Epithelial cell of esophagus (primary cell): ENCODE measurements at regions not wholly inside any gene's neighbourhood (a gene's known extent, or its start where the extent isn't known, plus 50 kb on each side); places are given as distances from the start of the nearest gene placed in this dataset.

ENCODE experiments used
- DNase-seq: peaks from one replicate; pipeline ENCODE4 v3.0.0; 2010; ENCODE audit warnings: low read depth
- H3K4me3 ChIP-seq: 2 replicates; pipeline ENCODE4 v1.5.1; 2011; ENCODE audit warnings: mild to moderate bottlenecking, low read length, control low read depth
- TF ChIP-seq, protein P1 (sequence below): IDR thresholded peaks from 2 replicates; pipeline ENCODE4 v1.5.1; 2011; ENCODE audit warnings: low read depth, mild to moderate bottlenecking, low read length, control low read depth, inconsistent platforms; ENCODE audit not compliant: insufficient read depth; ENCODE audit errors: missing control alignments

DNA sequence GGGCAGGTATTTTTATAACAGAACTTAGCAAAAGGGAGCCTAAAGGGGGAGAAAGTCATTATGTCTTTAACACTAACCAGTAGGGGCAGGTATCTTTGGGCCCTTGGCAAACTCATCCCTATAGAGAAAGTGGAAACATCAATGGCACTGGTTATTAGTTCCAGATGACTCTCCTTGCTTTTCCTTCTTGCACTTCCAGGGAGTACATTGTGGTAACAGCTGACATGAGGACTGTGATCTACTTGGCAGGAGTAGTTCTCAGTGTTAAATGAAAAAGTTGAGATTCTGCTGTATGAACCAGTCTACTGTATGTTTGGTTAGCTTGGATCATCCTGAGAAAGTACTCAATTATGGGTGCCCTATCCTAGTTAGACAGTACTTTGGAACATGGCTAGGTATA is 93.6 kb downstream of the ATXN3L start:
- no peak for DNase-seq
- TF ChIP-seq, protein P1, sequence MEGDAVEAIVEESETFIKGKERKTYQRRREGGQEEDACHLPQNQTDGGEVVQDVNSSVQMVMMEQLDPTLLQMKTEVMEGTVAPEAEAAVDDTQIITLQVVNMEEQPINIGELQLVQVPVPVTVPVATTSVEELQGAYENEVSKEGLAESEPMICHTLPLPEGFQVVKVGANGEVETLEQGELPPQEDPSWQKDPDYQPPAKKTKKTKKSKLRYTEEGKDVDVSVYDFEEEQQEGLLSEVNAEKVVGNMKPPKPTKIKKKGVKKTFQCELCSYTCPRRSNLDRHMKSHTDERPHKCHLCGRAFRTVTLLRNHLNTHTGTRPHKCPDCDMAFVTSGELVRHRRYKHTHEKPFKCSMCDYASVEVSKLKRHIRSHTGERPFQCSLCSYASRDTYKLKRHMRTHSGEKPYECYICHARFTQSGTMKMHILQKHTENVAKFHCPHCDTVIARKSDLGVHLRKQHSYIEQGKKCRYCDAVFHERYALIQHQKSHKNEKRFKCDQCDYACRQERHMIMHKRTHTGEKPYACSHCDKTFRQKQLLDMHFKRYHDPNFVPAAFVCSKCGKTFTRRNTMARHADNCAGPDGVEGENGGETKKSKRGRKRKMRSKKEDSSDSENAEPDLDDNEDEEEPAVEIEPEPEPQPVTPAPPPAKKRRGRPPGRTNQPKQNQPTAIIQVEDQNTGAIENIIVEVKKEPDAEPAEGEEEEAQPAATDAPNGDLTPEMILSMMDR: no peak
- H3K4me3 ChIP-seq: no peak overlapping the region

DNA sequence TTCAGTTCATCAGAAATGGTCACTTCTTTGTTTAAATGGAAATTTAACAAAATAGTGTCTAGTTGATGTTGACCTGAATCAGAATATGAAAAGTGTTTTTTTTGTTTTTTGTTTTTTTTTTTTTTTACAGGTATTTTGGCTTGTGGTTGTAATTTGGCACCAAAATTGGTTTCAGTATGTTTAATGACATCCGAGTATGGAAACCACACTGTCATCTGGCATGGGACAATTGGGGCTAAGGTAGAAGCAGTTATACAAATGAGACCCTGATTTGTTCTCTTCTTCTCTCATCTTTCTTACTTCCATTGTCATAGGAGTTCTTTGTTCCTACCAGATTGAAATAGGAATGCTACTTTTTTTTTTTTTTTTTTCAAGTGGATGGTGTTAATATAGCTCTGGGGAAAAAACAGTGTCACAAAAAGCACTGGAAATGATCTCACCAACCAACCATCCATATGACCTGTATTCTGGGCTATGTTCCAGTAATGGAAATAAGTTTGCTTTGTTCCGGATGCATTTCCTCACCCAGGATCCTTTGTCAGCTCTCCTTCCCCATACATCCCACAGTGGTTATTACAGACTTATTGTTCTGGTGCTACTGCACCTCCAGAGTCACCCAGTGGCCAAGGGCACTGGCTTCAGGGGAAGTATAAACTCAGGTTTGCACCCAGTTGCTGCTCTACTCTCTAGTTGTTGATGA is 95.8 kb downstream of the ATXN3L start:
- H3K4me3 ChIP-seq: no peak overlapping the region
- peak; percentile 89 for DNase-seq
- TF ChIP-seq, protein P1: peak; percentile 8

DNA sequence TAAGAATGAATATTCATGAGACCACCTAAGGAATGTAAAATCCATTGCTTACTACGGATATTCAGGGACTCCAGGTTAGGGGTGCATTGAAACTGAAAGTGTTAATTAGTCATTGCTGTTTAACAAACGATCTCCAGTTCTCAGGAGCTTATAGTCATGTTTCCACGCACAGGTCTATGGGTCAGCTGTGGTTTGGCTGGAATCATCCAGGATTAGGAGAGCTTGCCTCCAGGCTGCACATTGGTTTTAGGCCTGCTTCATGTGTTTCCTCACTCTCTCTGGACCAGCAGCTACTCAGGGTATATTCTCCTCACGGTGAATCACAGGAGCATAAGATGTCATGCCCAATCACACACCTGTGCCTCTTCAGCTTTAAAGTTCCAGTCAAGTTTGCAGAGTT is 98.9 kb downstream of the ATXN3L start:
- TF ChIP-seq, protein P1: no peak
- peak; percentile 84 for DNase-seq
- H3K4me3 ChIP-seq: no peak overlapping the region

DNA sequence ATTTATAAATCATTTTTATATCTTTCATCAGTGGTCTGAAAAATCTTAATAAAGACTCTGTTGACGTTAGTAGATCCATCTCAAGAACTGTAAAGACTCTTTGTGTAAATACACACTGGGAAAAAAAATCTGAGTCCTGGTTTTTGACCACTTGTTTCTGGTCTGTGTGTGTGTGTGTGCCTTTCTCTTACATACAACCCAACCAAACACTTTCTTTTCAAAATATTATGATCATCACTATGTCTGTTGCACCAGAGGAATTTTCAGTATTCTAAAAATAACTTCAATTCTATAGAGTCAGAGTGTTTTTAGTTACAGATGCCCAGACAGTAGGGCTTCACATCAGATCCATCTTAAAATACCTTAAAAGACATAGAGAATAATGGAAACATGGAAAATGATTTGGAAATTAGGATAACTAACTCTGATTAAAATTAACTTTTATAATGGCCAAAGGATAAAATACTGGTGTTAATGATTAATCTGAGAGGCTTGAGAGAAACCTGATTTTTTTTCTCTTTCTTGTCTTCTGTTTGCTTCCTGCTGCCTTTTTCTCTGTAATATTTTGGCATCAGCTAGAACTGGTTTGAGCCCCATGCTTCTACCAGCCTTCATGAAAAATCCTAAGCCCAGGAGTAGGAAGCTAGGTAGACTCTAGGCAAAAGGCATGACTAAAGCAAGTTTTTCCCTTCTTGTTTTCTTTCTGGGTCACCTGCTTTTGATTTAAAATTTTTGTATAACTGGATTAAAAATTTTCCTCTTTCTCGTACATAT is 99.7 kb downstream of the ATXN3L start:
- no peak for DNase-seq
- no peak overlapping the region for H3K4me3 ChIP-seq
- TF ChIP-seq, protein P1: no peak

DNA sequence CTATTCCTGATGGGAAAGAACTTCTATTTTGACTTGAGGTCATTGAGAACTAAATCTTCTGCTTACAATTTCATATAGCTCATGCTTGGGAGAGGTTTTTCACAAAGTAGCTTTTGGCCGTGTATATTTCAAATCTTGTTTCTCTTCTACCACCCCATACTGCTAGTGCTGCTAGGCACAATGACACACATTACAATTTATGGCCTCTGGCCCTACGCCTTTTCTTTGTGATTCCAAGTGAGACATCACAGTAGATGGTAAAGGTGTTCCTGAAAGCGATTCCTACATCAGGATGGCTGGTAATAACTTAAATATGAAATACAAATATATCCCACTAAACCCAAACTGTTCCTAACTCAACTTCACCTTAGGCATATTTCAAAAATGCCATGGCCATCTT is 101.1 kb downstream of the ATXN3L start:
- TF ChIP-seq, protein P1: no peak
- no peak for DNase-seq
- no peak overlapping the region for H3K4me3 ChIP-seq

DNA sequence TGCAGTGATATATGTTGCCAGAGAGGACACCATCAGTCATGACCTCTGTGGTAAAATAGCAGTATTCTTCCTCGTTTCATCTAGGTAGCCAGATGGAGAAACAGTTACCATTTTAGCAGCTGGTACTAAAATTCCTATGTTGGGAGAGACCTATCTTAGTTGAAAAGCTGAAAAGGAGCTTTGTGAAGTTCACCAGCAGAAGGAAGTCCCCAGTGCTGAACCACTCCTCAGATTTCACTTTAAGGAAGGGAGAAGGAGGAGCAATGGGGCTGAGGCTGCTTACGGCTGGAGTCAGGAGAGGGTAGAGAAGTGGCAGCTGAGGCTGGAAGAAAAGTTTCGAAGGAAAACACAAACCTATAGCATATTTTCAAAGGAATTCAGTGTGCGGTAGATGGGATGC is 103.7 kb downstream of the ATXN3L start:
- DNase-seq: no peak
- no peak overlapping the region for H3K4me3 ChIP-seq
- TF ChIP-seq, protein P1: no peak
